ENCODE measurements at regions not wholly inside any gene's neighbourhood (a gene's known extent, or its start where the extent isn't known, plus 50 kb on each side); places are given as distances from the start of the nearest gene placed in this dataset.

DNA sequence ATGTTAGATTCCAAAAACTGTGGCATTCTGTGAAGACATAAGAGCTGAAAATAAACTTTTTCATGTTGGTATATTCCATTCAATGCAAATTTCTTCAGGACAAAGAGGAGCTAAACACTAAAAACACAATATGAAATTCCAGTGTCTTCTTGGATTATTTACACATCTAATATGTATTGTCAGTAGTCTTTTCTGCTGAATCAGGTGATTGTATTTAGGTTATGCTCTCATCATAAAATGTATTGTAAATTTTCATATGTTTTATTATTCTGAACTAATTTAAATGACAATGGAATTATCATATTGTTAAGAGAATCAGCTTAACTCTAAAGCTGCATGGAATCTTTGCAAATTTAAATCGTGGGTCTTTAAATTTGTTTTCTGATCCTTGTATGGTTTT, 526.7 kb downstream of the PDHA2 start:
- TF ChIP-seq, protein P1, sequence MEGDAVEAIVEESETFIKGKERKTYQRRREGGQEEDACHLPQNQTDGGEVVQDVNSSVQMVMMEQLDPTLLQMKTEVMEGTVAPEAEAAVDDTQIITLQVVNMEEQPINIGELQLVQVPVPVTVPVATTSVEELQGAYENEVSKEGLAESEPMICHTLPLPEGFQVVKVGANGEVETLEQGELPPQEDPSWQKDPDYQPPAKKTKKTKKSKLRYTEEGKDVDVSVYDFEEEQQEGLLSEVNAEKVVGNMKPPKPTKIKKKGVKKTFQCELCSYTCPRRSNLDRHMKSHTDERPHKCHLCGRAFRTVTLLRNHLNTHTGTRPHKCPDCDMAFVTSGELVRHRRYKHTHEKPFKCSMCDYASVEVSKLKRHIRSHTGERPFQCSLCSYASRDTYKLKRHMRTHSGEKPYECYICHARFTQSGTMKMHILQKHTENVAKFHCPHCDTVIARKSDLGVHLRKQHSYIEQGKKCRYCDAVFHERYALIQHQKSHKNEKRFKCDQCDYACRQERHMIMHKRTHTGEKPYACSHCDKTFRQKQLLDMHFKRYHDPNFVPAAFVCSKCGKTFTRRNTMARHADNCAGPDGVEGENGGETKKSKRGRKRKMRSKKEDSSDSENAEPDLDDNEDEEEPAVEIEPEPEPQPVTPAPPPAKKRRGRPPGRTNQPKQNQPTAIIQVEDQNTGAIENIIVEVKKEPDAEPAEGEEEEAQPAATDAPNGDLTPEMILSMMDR (IDR thresholded peaks at IDR 0.05; ENCODE audit: low read depth, low read length, missing input control): no peak
- no peak for TF ChIP-seq JUND (IDR thresholded peaks at IDR 0.05)
- TF ChIP-seq FOXA2 (IDR thresholded peaks at IDR 0.05): no peak
- no peak for TF ChIP-seq FOXA1 (IDR thresholded peaks at IDR 0.05)
- TF ChIP-seq, protein P2, sequence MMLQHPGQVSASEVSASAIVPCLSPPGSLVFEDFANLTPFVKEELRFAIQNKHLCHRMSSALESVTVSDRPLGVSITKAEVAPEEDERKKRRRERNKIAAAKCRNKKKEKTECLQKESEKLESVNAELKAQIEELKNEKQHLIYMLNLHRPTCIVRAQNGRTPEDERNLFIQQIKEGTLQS (IDR thresholded peaks at IDR 0.05): no peak
- TF ChIP-seq YY1 (IDR thresholded peaks at IDR 0.05): no peak
- no peak for TF ChIP-seq SP1 (IDR thresholded peaks at IDR 0.05)
- TF ChIP-seq, protein P3, sequence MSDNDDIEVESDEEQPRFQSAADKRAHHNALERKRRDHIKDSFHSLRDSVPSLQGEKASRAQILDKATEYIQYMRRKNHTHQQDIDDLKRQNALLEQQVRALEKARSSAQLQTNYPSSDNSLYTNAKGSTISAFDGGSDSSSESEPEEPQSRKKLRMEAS (IDR thresholded peaks at IDR 0.05): no peak
- TF ChIP-seq EGR1 (IDR thresholded peaks at IDR 0.05; ENCODE audit: low read depth in 2 of 2): no peak
- TF ChIP-seq, protein P4, sequence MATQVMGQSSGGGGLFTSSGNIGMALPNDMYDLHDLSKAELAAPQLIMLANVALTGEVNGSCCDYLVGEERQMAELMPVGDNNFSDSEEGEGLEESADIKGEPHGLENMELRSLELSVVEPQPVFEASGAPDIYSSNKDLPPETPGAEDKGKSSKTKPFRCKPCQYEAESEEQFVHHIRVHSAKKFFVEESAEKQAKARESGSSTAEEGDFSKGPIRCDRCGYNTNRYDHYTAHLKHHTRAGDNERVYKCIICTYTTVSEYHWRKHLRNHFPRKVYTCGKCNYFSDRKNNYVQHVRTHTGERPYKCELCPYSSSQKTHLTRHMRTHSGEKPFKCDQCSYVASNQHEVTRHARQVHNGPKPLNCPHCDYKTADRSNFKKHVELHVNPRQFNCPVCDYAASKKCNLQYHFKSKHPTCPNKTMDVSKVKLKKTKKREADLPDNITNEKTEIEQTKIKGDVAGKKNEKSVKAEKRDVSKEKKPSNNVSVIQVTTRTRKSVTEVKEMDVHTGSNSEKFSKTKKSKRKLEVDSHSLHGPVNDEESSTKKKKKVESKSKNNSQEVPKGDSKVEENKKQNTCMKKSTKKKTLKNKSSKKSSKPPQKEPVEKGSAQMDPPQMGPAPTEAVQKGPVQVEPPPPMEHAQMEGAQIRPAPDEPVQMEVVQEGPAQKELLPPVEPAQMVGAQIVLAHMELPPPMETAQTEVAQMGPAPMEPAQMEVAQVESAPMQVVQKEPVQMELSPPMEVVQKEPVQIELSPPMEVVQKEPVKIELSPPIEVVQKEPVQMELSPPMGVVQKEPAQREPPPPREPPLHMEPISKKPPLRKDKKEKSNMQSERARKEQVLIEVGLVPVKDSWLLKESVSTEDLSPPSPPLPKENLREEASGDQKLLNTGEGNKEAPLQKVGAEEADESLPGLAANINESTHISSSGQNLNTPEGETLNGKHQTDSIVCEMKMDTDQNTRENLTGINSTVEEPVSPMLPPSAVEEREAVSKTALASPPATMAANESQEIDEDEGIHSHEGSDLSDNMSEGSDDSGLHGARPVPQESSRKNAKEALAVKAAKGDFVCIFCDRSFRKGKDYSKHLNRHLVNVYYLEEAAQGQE (IDR thresholded peaks at IDR 0.05): no peak
- TF ChIP-seq, protein P5, sequence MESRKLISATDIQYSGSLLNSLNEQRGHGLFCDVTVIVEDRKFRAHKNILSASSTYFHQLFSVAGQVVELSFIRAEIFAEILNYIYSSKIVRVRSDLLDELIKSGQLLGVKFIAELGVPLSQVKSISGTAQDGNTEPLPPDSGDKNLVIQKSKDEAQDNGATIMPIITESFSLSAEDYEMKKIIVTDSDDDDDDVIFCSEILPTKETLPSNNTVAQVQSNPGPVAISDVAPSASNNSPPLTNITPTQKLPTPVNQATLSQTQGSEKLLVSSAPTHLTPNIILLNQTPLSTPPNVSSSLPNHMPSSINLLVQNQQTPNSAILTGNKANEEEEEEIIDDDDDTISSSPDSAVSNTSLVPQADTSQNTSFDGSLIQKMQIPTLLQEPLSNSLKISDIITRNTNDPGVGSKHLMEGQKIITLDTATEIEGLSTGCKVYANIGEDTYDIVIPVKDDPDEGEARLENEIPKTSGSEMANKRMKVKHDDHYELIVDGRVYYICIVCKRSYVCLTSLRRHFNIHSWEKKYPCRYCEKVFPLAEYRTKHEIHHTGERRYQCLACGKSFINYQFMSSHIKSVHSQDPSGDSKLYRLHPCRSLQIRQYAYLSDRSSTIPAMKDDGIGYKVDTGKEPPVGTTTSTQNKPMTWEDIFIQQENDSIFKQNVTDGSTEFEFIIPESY (IDR thresholded peaks at IDR 0.05): no peak
- no peak for TF ChIP-seq RAD21 (IDR thresholded peaks at IDR 0.05)
- no peak for TF ChIP-seq GABPA (IDR thresholded peaks at IDR 0.05 in 1 of 2, conservative IDR thresholded peaks at IDR 0.05 in 1 of 2)
- TF ChIP-seq HNF4G (IDR thresholded peaks at IDR 0.05): no peak

Data from liver (tissue), 3 donors.